Transverse colon (tissue), 4 donors: ENCODE measurements at regions not wholly inside any gene's neighbourhood (a gene's known extent, or its start where the extent isn't known, plus 50 kb on each side); places are given as distances from the start of the nearest gene placed in this dataset.

Experiments
- DNase-seq: peaks from one replicate; pipeline ENCODE4 v3.0.0-alpha.2; 2019
- H3K27ac ChIP-seq, 4 donors: fragments of 200-600 bp; sonication (generic); 2 replicates each; pipeline ENCODE4 v1.5.1; 2016 to 2018; ENCODE audit warnings: inconsistent platforms in 4 of 4
- H3K27me3 ChIP-seq: fragments of 200-600 bp; sonication (generic); 2 replicates; pipeline ENCODE4 v1.5.1; 2017; ENCODE audit warnings: inconsistent platforms
- H3K36me3 ChIP-seq, 4 donors: fragments of 200-600 bp; sonication (generic); 2 replicates each; pipeline ENCODE4 v1.5.1; 2017 to 2019; ENCODE audit warnings: inconsistent platforms in 4 of 4
- H3K4me1 ChIP-seq, 4 donors: fragments of 200-600 bp; sonication (generic); 2 replicates each; pipeline ENCODE4 v1.5.1; 2017 to 2020; ENCODE audit warnings: inconsistent platforms in 4 of 4
- H3K4me3 ChIP-seq, 4 donors: fragments of 200-600 bp; sonication (generic); 1 replicate in 1 of 4; 2 replicates in 3 of 4; pipeline versions ENCODE4 v1.5.1 to v1.6.1; 2017 to 2019; ENCODE audit warnings: inconsistent platforms in 4 of 4
- H3K9me3 ChIP-seq, 2 donors: fragments of 200-600 bp; sonication (generic); 2 replicates each; pipeline ENCODE4 v1.5.1; 2017 to 2019; ENCODE audit warnings: inconsistent platforms in 2 of 2
- EP300 ChIP-seq: sonication (generic); formaldehyde crosslinking; IDR thresholded peaks from one replicate; pipeline ENCODE4 v1.6.1; 2017; ENCODE audit warnings: antibody characterized with exemption, low read depth
- POLR2A ChIP-seq: fragments of 450-650 bp; IDR thresholded peaks from one replicate; pipeline ENCODE4 v1.6.1; 2016; ENCODE audit warnings: antibody characterized with exemption, mild to moderate bottlenecking, moderate library complexity
- POLR2AphosphoS5 ChIP-seq, 3 donors: sonication (generic); formaldehyde crosslinking; IDR thresholded peaks; one replicate each; pipeline ENCODE4 v1.6.1; 2016; ENCODE audit warnings: antibody characterized with exemption in 3 of 3
- WGBS, 2 donors: methylation state at CpG; one replicate each; pipeline ENCODE4 v1.1.5; 2018; ENCODE audit warnings: low coverage in 1 of 2; 5-methylcytosine and 5-hydroxymethylcytosine counted together
- in situ Hi-C, 4 donors: fragments of 200-750 bp; cut with MboI; loops; one replicate each; pipeline versions ENCODE4 v1.15.0 to v1.15.1; 2017; ENCODE audit warnings: low sequenced_read_pairs in 3 of 4, low pct_ligation_motif_present in 1 of 4, low pct_unique_long_range_greater_than_20kb in 1 of 4
- intact Hi-C: fragments of 100-400 bp; cut with DNase I; formaldehyde crosslinking; loops from one replicate; pipeline ENCODE4 v1.15.1; 2023; ENCODE audit warnings: low total_unique reads
- TF ChIP-seq, protein P1 (sequence below), 5 experiments: fragments of 200-600 bp in 3 of 5; fragments of 450-650 bp in 2 of 5; sonication (generic) in 3 of 5; IDR thresholded peaks; 1 replicate in 2 of 5; 2 replicates in 3 of 5; pipeline ENCODE4 v1.5.1; 2016 to 2017; ENCODE audit warnings: antibody characterized with exemption in 5 of 5, inconsistent platforms in 3 of 5, mild to moderate bottlenecking in 2 of 5, moderate library complexity in 1 of 5

DNA sequence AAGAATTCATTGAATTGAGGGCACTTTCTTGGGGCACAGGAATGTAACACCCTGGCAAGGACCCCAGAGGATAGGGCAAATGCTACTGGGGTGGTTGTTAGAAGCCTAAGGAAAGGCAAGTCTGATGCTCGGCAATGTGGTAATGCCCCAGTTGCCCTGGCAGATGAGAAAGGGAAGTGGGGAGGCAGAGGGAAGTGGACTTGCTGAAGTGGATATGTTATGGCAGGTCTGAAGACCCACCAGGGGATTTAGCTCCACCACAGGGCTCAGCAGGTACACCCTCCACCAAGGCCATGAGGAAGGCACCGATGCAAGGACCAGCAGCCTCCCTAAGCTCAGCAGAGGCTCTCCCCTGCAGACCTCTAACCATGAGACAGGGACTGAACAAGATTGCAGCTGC is 184.8 kb downstream of the IRX5 start:
- 79 to 83% methylated on average over 1 to 2 of the region's 2 CpGs for WGBS, 2 donors
- intact Hi-C loops = no loop called here
- in situ Hi-C loops = no loop called here
- Histone ChIP-seq H3K36me3 (no peaks in the 10 kb centered on the region), H3K27ac (no peak overlapping the region), H3K27me3 (no peaks in the 10 kb centered on the region), H3K4me3 (no peak overlapping the region), H3K4me1 (no peaks in the 10 kb centered on the region), H3K9me3 (no peaks in the 10 kb centered on the region)
- DNase-seq = no peak
- no peak for TF ChIP-seq POLR2AphosphoS5 (IDR thresholded peaks at IDR 0.05)
- TF ChIP-seq, protein P1, sequence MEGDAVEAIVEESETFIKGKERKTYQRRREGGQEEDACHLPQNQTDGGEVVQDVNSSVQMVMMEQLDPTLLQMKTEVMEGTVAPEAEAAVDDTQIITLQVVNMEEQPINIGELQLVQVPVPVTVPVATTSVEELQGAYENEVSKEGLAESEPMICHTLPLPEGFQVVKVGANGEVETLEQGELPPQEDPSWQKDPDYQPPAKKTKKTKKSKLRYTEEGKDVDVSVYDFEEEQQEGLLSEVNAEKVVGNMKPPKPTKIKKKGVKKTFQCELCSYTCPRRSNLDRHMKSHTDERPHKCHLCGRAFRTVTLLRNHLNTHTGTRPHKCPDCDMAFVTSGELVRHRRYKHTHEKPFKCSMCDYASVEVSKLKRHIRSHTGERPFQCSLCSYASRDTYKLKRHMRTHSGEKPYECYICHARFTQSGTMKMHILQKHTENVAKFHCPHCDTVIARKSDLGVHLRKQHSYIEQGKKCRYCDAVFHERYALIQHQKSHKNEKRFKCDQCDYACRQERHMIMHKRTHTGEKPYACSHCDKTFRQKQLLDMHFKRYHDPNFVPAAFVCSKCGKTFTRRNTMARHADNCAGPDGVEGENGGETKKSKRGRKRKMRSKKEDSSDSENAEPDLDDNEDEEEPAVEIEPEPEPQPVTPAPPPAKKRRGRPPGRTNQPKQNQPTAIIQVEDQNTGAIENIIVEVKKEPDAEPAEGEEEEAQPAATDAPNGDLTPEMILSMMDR (IDR thresholded peaks at IDR 0.05) = no peak
- TF ChIP-seq POLR2A = no peak
- no peak for TF ChIP-seq EP300

DNA sequence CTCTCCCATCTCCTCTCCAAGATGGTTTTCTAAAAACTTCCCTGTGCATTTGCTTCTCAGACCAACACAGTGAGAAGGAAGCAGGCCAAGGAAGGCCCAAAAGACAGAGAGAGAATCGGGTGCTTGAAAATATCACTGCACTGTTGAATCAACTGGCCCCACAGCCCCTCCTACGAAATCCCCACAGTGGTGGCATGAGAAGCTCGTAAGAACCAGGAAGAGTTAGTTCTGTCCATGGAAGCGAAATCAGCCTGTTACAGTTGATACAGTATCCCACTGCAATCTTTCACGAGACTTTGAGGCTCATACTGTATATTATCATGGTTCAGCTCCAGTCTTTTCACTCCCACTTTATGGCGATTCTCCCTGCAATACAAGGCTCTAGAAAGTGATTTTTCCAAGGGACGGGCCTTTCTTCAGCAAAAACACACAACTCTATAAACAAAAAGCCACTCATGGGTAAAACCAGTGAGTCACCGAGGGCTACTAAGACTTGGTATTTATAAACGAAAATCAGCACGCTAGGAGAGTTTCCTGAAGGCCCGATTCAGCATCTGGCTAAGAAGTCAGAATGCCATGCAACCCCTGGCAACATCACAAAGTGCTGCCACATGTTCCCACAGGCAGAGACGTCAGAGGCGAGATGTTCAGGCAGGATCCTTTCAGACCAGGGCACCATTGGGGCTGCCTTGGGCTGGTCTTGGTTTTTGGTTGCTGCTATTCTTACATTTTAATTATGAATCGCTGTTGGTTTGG is 185.7 kb downstream of the IRX5 start:
- H3K9me3 ChIP-seq = no peaks in the 10 kb centered on the region
- DNase-seq = no peak
- TF ChIP-seq POLR2A (no peak), EP300 (no peak), POLR2AphosphoS5 (IDR thresholded peaks at IDR 0.05) (no peak)
- TF ChIP-seq, protein P1 (IDR thresholded peaks at IDR 0.05) = no peak
- H3K36me3 ChIP-seq = no peaks in the 10 kb centered on the region
- H3K4me3 ChIP-seq = no peak overlapping the region
- in situ Hi-C loops = no loop called here
- no peaks in the 10 kb centered on the region for H3K4me1 ChIP-seq
- intact Hi-C loops = no loop called here
- no peak overlapping the region for H3K27ac ChIP-seq
- WGBS, 2 donors = 69 to 76% methylated on average over 7 to 14 of the region's 14 CpGs
- H3K27me3 ChIP-seq = no peaks in the 10 kb centered on the region

GRCh38 chr16:55118701-55119260 is 188.1 kb downstream of the IRX5 start:
- H3K27ac ChIP-seq = no peak overlapping the region
- in situ Hi-C loops = no loop called here
- no peak overlapping the region for H3K4me3 ChIP-seq
- H3K9me3 ChIP-seq = no peaks in the 10 kb centered on the region
- H3K4me1 ChIP-seq = no peaks in the 10 kb centered on the region
- no peaks in the 10 kb centered on the region for H3K27me3 ChIP-seq
- TF ChIP-seq POLR2AphosphoS5 (IDR thresholded peaks at IDR 0.05) (no peak), POLR2A (no peak), EP300 (no peak)
- TF ChIP-seq, protein P1 (IDR thresholded peaks at IDR 0.05) = no peak
- no peaks in the 10 kb centered on the region for H3K36me3 ChIP-seq
- DNase-seq = no peak
- intact Hi-C loops = no loop called here
- 85% methylated on average over 9 of the region's 10 CpGs; no CpG with 5 or more reads in 1 of the 2 donors for WGBS, 2 donors

DNA sequence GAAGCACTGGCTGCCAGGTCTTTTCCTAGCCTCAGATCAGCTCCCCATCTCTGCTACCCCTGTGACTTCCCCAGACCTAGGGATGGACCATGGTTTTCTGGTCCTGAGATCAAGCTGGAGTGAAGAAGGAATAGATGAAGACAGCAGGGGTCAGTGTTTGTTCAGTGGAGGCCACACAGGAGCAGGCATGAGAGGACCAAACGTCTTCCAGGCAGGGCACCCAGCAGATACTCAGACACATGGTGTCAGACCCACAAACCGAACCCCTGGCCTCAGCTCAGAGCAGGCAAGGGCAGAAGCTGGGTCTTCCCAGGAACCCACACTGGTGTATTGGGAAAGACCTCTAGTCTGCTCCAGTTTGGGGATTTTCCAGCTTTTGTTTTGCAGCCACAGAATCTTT is 189.7 kb downstream of the IRX5 start:
- WGBS, 2 donors = 25% methylated on average over 2 of the region's 2 CpGs; no CpG with 5 or more reads in 1 of the 2 donors
- in situ Hi-C loops = no loop called here

More for the DNA sequence above, 189.7 kb downstream of the IRX5 start:
- intact Hi-C loops = no loop called here
- no peak for TF ChIP-seq POLR2A
- TF ChIP-seq POLR2AphosphoS5 (IDR thresholded peaks at IDR 0.05) = no peak
- TF ChIP-seq EP300 = no peak
- TF ChIP-seq, protein P1 (IDR thresholded peaks at IDR 0.05) = no peak
- Histone ChIP-seq H3K27ac (no peak overlapping the region), H3K9me3 (no peaks in the 10 kb centered on the region), H3K36me3 (no peaks in the 10 kb centered on the region), H3K27me3 (no peaks in the 10 kb centered on the region), H3K4me1 (no peaks in the 10 kb centered on the region), H3K4me3 (no peak overlapping the region)
- DNase-seq = no peak
